Breast epithelium (tissue), 3 donors: ENCODE measurements at regions not wholly inside any gene's neighbourhood (a gene's known extent, or its start where the extent isn't known, plus 50 kb on each side); places are given as distances from the start of the nearest gene placed in this dataset.

Experiments
- CTCF ChIP-seq, 3 donors: fragments of 450-650 bp; IDR thresholded peaks; one replicate each; pipeline ENCODE4 v1.5.1; 2016 to 2017; ENCODE audit warnings: antibody characterized with exemption in 3 of 3, mild to moderate bottlenecking in 3 of 3, moderate library complexity in 3 of 3
- POLR2A ChIP-seq: fragments of 450-650 bp; IDR thresholded peaks from one replicate; pipeline ENCODE4 v1.6.1; 2016; ENCODE audit warnings: antibody characterized with exemption, mild to moderate bottlenecking, moderate library complexity
- POLR2AphosphoS5 ChIP-seq, 3 donors: sonication (generic); formaldehyde crosslinking; IDR thresholded peaks; one replicate each; pipeline ENCODE4 v1.6.1; 2017; ENCODE audit warnings: antibody characterized with exemption in 3 of 3

- TF ChIP-seq POLR2A (no peak), CTCF (IDR thresholded peaks at IDR 0.05) (no peak), POLR2AphosphoS5 (IDR thresholded peaks at IDR 0.05) (no peak)
Observed at GRCh38 chr2:234364661-234365060, 132.2 kb downstream of the ARL4C start.
